ENCODE measurements at regions not wholly inside any gene's neighbourhood (a gene's known extent, or its start where the extent isn't known, plus 50 kb on each side); places are given as distances from the start of the nearest gene placed in this dataset.

DNA sequence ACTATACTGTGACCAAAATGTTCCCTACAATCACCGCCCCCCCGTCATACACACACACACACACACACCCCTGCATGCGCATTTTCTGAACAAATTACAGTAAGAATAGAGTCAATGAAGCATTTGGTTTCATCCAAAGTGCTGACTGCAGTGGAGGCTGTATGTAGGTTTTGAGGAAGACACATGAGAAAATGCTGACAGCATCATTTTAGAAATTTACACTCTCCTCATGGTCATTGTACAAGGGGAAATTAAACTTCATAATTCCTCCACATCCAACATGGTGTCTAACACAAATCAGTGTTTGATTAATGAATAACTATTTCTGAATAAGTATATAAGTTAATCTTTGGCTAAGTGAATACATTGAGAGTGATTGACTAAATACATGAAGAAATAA lies 1126.8 kb upstream of the PHF14 start:
- TF ChIP-seq, protein P1, sequence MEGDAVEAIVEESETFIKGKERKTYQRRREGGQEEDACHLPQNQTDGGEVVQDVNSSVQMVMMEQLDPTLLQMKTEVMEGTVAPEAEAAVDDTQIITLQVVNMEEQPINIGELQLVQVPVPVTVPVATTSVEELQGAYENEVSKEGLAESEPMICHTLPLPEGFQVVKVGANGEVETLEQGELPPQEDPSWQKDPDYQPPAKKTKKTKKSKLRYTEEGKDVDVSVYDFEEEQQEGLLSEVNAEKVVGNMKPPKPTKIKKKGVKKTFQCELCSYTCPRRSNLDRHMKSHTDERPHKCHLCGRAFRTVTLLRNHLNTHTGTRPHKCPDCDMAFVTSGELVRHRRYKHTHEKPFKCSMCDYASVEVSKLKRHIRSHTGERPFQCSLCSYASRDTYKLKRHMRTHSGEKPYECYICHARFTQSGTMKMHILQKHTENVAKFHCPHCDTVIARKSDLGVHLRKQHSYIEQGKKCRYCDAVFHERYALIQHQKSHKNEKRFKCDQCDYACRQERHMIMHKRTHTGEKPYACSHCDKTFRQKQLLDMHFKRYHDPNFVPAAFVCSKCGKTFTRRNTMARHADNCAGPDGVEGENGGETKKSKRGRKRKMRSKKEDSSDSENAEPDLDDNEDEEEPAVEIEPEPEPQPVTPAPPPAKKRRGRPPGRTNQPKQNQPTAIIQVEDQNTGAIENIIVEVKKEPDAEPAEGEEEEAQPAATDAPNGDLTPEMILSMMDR (IDR thresholded peaks at IDR 0.05): no peak
- TF ChIP-seq POLR2A (IDR thresholded peaks at IDR 0.05): no peak

All from testis (tissue), 2 donors.